ENCODE measurements at regions not wholly inside any gene's neighbourhood (a gene's known extent, or its start where the extent isn't known, plus 50 kb on each side); places are given as distances from the start of the nearest gene placed in this dataset.

- TF ChIP-seq NBN (IDR thresholded peaks at IDR 0.05) (no peak), IKZF2 (IDR thresholded peaks at IDR 0.05) (no peak)
Measured at GRCh38 chr17:33704856-33705255, 411.8 kb upstream of the ASIC2 start.

Measured in GM12878 (cell line).